ENCODE measurements at regions not wholly inside any gene's neighbourhood (a gene's known extent, or its start where the extent isn't known, plus 50 kb on each side); places are given as distances from the start of the nearest gene placed in this dataset.
"Not testable (repeated sequence)": the region's sequence is repeated elsewhere in the genome, so short reads cannot be mapped to it uniquely, and the experiment has no call there.

DNA sequence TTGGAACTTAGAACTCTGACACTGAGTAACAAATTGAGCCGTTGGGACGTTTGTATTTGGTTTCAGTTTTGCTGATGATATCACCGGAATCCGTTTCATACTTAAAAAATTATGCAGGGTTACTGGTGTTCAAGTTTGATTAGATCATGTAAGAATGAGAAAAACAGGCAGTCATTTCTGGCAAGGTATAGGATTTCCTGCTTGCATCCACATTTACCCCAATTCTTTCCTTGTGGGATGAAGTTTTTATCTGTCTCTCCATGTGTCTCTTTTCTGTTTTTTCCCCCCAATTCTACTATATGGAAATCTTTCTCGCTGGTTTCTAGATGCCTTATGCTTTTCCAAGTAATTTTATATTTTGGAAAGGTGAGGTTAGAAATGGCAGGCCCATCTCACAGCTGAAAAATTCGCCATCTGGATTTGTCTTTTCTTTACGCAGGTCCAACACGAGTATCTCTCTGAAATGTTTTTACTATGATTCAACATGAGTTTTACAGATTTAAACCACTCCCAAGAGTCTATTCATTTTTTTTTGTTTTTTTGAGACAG, 197.9 kb downstream of the SHOX start:
- TF ChIP-seq, protein P1, sequence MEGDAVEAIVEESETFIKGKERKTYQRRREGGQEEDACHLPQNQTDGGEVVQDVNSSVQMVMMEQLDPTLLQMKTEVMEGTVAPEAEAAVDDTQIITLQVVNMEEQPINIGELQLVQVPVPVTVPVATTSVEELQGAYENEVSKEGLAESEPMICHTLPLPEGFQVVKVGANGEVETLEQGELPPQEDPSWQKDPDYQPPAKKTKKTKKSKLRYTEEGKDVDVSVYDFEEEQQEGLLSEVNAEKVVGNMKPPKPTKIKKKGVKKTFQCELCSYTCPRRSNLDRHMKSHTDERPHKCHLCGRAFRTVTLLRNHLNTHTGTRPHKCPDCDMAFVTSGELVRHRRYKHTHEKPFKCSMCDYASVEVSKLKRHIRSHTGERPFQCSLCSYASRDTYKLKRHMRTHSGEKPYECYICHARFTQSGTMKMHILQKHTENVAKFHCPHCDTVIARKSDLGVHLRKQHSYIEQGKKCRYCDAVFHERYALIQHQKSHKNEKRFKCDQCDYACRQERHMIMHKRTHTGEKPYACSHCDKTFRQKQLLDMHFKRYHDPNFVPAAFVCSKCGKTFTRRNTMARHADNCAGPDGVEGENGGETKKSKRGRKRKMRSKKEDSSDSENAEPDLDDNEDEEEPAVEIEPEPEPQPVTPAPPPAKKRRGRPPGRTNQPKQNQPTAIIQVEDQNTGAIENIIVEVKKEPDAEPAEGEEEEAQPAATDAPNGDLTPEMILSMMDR (IDR thresholded peaks at IDR 0.05; ENCODE audit: low read depth, low read length, missing control alignments), result no peak
- no peak for DNase-seq (ENCODE audit: low read depth)
- H3K4me3 ChIP-seq (ENCODE audit: low read depth, low read length), result no peak overlapping the region
- in situ Hi-C loops (cut with HindIII; ENCODE audit: low sequenced_read_pairs), result no loop called here

DNA sequence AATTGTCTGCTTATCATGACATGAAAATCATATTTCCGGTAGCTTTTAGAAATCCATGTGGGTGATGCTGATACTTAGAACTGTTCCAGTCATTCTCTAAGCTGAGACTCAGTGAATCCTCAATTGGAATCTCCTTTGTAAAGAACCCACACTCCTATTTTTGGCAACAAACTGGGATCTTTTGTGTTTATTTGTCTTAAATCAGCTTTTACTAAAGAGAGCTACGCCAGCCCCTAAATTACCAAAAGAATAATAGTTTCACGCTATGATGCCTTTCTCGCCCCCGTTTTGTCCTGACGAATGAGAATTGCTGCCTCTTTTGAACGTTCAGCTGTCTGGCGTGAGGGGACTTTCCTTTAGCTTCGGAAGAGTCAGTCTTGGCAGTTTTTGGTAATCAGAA, 195.9 kb downstream of the SHOX start:
- in situ Hi-C loops (cut with HindIII; ENCODE audit: low sequenced_read_pairs), result no loop called here
- H3K4me3 ChIP-seq (ENCODE audit: low read depth, low read length), result no peak overlapping the region
- DNase-seq (ENCODE audit: low read depth), result no peak
- TF ChIP-seq, protein P1 (IDR thresholded peaks at IDR 0.05; ENCODE audit: low read depth, low read length, missing control alignments), result no peak

DNA sequence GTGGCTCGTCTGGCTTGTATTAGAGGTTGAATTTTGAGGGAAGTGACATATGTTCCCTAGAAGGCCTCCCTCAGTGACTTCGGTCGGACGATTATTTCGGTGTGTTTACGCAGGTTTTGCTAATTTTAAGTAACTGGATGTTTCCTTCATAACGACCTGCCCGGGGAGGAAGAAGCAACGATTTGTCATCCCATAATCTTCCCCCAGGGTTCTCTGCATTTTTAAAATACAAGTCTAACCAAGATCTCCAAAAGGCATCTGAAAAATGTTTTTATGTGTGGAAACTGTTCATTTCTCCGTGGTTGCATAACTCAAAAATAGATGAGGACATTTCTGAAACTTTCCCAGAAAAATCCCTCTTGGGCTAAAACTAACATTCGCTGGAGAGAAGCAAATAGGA, 195.4 kb downstream of the SHOX start:
- in situ Hi-C loops (cut with HindIII; ENCODE audit: low sequenced_read_pairs), result no loop called here
- H3K4me3 ChIP-seq (ENCODE audit: low read depth, low read length), result no peak overlapping the region

DNA sequence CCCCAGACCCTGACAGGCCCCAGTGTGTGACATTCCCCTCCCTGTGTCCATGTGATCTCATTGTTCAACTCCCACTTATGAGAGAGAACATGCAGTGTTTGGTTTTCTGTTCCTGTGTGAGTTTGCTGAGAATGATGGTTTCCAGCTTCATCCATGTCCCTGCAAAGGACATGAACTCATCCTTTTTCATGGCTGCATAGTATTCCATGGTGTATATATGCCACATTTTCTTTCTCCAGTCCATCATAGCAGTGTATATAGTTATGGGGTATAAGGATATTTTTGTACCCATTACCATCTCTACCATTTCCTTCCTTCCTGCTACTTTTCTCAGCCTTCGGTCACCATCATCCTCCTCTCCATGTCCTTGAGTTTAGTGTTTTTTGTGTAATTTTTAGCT, 192.5 kb downstream of the SHOX start:
- in situ Hi-C loops (cut with HindIII; ENCODE audit: low sequenced_read_pairs); DNase-seq (ENCODE audit: low read depth); H3K4me3 ChIP-seq (ENCODE audit: low read depth, low read length): not testable (repeated sequence)

More for the DNA sequence above, 195.4 kb downstream of the SHOX start:
- TF ChIP-seq, protein P1 (IDR thresholded peaks at IDR 0.05; ENCODE audit: low read depth, low read length, missing control alignments), result no peak
- no peak for DNase-seq (ENCODE audit: low read depth)

DNA sequence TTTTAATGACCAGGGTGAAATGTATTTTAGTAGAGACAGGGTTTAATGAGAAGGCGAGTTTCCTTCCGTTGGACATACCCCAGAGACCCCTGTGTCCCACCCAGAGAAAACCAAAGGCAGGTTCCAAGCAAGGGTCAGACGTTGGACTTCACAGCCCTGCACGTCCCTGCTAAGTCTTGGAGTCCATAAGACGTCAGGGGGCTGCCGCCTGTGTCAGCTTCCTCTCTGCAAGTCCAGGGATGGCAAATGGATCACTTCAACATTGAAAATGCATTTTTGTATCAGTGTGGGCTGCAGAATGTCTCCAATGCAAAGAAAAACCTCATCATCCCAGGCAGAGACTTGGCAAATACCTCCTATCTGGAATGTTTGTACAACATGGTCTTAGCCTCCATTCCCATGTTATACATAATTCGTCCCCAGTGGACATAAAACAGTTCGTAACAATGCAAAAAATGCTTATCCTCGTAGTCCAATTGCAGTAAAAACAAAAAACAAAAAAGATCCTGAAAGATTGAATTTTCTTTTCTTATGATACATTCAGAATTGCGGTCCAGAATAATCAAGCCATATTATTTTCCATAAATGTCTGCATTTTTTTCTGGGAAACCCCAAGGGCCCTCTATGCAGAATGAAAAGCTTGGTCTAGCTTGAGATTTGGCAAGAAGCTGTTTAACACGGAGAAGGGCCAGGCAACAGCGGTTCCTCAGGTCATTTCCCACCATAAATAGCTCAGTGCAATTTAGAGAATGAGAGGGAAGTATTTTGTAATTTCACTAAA, 190.9 kb downstream of the SHOX start:
- in situ Hi-C loops (cut with HindIII; ENCODE audit: low sequenced_read_pairs), result no loop called here
- TF ChIP-seq, protein P1 (IDR thresholded peaks at IDR 0.05; ENCODE audit: low read depth, low read length, missing control alignments), result no peak
- H3K4me3 ChIP-seq (ENCODE audit: low read depth, low read length), result no peak overlapping the region
- DNase-seq (ENCODE audit: low read depth), result no peak

DNA sequence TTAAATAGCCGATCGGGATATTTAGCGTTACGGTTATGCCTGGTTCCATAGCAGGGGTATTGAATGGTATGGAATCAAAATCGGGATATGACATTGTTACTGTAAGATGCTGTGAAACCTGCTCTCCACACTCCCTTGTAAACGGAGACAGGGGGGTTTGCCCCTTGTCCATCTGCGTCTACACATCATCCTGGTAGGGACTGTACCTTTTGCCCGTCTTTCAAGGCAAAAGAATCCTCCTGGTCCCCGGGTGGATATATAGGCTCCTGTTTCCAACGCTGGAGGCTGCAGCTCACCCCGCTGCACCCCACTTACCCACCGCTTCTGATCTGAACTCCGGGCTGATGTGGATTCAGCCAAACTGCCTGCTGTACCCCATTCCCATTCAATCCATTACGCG, 189.1 kb downstream of the SHOX start:
- TF ChIP-seq, protein P1 (IDR thresholded peaks at IDR 0.05; ENCODE audit: low read depth, low read length, missing control alignments), result no peak
- DNase-seq (ENCODE audit: low read depth), result no peak
- in situ Hi-C loops (cut with HindIII; ENCODE audit: low sequenced_read_pairs), result no loop called here
- no peak overlapping the region for H3K4me3 ChIP-seq (ENCODE audit: low read depth, low read length)

DNA sequence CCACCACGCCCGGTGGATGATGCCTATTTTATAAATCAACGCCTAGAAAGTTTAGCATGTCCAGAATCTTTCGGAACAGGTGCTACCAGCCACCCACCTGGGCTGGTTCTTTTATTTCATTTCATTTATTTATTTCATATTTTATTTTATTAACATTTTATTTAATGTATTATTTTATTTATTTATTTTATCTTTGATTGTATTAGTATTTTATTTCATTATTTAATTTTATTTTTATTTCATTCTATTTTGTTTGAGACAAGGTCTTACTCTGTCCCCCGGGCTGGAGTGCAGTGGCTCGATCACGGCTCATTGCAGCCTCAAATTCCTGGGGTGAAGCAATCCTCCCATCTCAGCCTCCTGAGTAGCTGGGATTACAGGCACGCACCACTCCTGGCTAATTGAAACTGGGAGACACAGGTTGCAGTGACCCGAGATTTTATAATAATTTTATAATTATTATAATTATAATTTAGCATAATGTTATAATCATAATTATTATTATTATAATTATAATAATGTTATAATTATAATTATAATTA, 187.2 kb downstream of the SHOX start:
- in situ Hi-C loops (cut with HindIII; ENCODE audit: low sequenced_read_pairs), result no loop called here
- TF ChIP-seq, protein P1 (IDR thresholded peaks at IDR 0.05; ENCODE audit: low read depth, low read length, missing control alignments), result no peak
- H3K4me3 ChIP-seq (ENCODE audit: low read depth, low read length), result no peak overlapping the region
- DNase-seq (ENCODE audit: low read depth), result no peak

DNA sequence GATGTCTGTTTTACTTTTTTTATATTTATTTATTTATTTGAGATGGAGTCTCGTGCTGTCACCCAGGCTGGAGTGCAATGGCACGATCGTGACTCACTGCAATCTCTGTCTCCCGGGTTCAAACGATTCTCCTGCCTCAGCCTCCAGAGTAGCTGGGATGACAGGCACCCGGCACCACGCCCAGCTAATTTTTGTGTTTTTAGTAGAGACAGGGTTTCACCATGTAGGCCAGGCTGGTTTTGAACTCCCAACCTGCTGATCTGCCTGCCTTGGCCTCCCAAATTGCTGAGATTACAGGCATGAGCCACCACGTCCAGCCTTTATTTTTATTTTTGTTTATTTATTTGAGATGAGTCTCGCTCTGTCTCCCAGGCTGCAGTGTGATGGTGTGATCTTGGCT, 186.6 kb downstream of the SHOX start:
- in situ Hi-C loops (cut with HindIII; ENCODE audit: low sequenced_read_pairs); DNase-seq (ENCODE audit: low read depth); H3K4me3 ChIP-seq (ENCODE audit: low read depth, low read length): not testable (repeated sequence)

All from astrocyte of the cerebellum (primary cell).